Stromal cell of bone marrow (primary cell): ENCODE measurements at regions not wholly inside any gene's neighbourhood (a gene's known extent, or its start where the extent isn't known, plus 50 kb on each side); places are given as distances from the start of the nearest gene placed in this dataset.

Experiments
- DNase-seq: peaks from one replicate; pipeline ENCODE4 v3.0.0-alpha.2; 2012; ENCODE audit warnings: low read depth

DNA sequence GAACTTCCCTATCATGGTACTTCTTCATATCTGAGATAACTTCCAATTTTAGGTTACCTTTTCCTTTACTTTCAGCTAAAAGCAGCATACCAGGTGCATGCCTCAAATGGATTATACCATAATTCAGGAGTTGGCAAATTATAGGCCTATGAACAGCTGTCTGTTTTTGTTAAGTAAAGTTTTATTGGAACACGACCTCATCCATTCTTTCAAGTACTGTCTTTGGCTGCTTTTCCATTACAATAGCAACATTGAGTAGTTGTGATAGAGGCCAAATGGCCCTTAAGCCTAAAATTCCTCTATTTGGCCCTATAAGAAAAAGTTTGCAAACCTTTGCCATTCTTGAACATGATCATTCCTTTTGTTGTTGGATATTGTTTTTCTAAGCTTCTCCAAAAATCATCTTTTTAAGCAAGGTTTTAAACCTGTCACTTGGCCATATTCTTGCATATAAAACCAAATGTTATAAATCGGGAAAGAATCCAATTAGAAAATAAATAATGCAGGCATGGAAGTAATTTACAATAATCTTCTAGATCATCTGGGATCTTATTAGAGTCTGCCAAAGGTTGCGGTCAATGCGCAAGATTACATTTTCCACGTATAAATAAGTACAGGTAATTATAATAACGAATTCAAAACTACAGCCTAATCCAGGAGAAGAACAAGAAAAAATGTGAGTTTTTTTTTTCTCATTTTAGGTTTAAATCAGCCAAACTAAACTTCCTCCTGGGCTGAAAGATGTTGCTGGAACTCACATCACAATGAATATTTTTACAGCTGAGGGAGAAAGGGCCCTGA lies 226.5 kb upstream of the ANKRD55 start:
- DNase-seq = no peak

DNA sequence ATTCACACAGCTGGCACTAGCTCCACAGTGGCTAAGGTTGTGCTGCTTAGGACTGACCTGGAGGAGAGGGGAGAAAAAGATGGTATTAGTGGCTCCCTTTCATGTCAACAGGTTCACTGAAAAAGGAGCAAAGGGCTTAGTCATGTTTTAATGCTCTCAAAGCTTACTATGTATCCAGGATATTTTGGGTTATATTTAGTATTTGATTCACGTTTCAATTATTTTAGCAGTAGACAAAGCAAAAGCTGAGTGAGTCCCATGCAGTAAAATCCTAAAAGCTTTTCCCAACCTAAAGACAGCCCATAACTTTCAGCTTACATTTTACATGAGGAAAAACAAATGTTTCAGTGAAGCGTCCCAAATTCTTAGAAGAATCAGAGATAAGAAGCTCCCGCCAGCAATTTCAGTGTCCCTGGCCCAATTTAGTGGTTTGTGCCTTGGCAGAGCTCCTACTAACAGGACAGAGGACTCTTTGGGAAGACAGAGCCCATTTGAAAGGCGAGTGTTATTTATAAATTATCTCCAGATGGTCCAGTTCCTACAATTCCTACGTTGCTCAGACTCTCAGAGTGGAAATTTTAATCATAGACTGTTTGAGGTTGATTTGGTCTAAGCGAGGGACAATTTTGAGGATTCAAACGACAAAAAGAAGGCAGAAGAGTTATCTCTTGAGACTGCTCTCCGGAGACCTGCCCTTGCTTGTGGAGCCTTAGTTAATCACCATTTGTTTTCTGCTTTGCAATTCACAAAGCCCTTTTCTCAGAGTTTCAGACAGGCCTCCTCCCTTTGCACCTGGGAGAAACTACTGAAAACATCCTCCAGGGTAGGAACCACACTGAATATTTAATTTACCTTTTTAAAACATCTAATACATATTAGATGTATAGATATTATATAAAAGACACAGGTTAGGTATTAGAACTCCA lies 225.0 kb upstream of the ANKRD55 start:
- DNase-seq = no peak

- DNase-seq = no peak
Measured at GRCh38 chr5:56456002-56456401, 222.9 kb upstream of the ANKRD55 start.

- DNase-seq = no peak
Measured at GRCh38 chr5:56455417-56455816, 222.3 kb upstream of the ANKRD55 start.

GRCh38 chr5:56454219-56454862 lies 221.2 kb upstream of the ANKRD55 start:
- no peak for DNase-seq

DNA sequence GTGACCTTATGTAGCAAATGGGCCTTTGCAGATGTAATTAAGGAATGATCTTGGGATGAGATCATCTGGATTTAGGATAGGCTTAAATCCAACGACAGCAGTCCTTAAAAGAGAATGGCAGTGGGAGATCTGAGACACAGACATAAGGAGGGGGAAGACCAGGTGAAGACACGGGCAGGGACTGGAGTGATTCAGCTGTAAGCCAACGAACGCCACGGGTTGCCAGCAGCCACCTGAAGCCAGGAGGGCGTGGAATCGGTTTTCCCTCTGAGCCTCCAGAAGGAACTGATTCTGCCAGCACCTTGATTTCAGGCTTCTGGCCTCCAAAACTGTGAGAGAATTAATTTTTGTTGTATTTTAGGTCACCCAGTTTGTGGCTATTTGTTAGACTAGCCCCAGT lies 218.6 kb upstream of the ANKRD55 start:
- DNase-seq = no peak

DNA sequence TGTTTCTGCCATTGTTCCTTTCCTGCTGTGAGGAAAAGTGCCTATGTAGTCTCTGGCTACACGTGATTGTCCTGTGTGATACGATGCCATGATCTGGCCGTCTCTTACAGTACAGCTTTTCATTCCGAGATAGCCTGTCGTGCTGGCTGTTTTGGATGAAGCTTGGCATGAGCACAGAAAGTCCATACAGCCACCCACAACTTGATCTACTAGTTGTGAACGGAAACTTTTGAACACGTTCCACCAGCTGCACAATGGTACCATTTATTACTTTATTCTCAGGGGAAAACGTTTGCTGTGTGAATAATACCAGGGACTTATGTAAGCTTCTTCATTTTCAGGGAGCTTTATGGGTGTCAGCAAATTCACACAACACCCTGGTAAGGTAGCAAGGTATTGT lies 217.6 kb upstream of the ANKRD55 start:
- no peak for DNase-seq

DNA sequence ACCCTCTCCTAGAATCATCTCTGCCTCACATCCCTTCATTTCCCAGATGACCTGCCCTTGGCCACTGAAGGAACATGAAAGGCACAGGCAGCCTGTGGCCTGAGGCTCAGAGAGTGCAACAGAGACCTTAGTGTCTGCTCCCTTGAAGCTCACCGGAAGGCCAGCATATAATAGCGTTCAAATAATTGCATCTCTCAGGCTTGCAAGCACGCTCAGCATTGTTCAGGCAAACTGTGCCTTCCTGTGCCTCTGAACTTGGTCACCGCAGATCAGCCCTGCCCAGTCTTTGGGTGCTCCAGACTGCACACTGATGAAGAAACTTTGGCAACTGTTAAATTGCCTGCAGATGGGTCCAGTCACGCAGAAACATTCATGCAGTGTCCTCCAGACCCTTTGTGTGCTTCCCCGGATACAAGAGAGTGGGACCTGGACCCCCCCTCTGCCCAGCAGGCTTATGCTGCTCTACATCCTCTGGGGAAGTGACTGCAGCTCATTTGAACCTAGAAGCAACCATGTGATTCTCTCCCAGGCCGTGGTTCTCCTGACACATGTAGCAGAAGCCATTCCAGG lies 216.0 kb upstream of the ANKRD55 start:
- no peak for DNase-seq

DNA sequence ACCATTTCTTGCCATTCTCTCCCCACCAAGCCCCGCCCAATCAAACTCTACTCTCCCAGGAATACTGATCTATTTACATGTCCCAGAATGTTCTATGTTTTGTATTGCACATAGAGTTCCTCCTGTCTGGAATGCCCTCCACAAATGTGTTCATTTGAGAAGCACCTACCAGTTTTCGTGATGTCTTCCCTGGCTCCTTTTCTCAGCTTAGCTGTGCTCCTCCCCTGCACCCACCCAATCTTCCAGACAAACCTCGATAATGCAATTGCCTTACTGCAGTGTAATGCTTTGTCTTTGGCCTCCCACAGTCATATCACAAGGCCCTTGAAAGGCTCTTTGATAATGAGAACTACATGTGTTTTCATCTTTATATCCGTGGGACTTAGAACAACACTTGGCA lies 214.5 kb upstream of the ANKRD55 start:
- no peak for DNase-seq

DNA sequence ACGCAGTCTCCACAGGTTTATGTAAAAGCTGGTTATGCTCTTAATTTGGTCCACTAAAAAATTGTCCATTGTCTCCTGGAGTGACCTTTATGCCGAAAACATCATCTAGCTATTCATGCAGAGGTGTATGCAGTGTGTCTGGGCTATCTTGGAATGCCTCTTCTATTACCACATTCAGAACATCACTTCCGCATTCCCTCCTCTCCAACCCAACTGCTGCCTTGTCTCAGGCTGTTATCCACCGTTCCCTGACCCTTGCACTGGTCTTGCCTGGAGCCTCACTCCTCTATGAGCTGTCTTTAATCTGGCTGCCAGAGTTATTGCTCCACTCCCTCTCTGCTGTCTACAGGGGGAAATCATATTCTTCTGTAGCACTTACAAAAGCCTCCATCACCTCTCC lies 214.1 kb upstream of the ANKRD55 start:
- DNase-seq = no peak

- no peak for DNase-seq
Measured at GRCh38 chr5:56446728-56447127, 213.6 kb upstream of the ANKRD55 start.

DNA sequence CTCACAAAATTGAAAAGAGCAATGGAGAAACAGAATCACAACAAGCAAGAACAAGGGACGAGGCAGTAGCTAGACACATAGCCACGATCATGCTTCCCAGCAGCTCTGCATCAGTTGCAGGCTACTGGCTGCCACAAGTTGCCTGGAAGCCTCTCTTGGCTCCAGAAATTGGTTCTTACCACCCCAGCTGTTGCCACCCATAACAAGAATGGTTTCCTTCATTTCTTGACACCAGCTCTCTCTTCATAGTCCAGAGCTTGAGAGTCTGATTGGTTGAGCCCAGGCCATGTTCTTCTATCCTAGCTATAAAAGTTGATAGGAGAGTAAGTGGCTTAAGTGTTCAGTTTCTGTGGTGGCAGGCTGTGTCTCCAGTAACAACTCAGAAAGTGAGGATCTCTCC lies 210.7 kb upstream of the ANKRD55 start:
- no peak for DNase-seq

DNA sequence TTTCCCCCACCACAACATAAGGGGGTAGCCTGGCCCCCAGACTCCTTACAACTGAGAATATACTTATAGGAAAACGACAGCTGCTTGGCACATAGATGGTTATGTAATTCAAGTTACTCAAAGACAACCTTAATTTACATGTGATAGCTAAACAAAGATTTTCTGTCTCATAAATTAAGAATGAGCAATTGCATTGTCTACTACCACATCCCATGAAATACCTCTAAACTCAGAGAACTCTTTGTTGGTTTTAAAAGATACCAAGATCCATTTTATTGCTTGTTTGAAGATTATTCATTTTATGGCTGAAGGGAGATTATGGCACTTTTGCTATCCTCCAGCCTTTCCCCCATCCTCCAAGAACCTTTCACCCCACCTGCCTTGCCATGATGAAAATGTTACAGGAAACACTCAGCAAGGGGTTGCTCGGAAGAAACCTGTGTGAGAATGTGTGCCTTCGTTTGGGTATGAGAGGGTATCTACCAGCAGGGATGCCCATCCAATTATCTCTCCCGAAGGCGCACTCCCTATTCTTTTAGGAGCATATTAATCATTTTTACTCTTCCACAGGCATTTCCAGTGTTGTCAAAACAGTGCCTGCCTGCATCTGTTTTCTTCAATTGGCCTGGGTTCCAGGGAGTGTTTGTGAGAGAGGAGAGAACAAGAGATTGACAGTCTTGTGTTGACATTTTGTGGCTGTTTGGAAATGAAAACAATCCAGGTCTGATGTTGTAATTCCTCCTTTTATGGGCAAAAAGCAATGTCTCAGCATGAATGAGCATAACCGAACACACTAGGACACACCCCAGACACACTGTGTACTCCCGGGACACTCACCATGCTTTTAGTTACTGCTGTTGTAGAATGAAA lies 208.0 kb upstream of the ANKRD55 start:
- DNase-seq = peak; percentile 27

GRCh38 chr5:56434986-56435385 lies 201.9 kb upstream of the ANKRD55 start:
- no peak for DNase-seq

DNA sequence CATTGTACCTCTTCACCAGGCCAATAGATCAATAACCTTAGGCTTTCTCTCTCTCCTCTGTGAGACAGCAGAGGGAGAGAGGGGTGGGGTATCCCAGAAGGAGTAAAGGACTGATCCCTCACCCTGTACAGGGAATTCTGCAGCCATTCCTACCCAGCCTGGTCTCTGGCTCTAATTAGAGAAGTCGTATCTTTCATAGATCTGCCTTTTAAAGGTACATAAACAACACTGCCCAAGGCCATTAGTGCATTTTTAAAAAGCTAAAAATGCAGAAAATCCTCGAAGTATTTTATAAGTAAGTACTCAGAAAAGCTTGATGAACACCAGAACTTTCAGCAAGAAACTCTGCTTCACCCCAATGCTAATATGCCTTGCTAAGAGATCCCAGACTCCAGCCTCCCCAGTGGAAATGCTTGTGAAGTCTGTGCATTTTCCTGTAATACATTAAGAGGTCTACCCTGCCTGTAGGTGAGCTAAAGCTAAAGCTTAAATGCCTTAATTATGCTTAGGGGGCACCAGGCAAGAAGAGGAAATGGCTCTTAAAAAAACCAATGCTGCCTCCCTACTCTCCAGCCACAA lies 200.0 kb upstream of the ANKRD55 start:
- DNase-seq = no peak

DNA sequence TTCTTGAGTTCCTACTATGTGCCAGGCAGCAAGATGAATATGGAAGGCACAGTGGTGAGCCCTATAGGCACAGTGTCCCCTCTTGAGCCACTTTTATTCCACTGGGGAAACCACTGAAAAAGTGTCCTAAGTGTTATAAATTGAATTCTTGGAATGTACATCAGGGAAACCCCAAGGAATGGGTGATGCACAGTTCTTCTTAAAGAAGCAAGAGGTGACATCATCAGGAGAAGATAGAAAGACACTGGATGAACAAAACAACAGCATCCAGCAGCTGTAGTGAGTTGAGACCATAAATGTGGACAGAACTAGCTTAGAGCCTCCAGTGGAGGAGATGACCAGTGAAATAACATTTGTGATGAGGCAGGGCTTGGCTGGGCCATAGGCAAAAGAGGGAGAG lies 199.2 kb upstream of the ANKRD55 start:
- no peak for DNase-seq

GRCh38 chr5:56430422-56430821 lies 197.3 kb upstream of the ANKRD55 start:
- no peak for DNase-seq

GRCh38 chr5:56429110-56429561 lies 196.0 kb upstream of the ANKRD55 start:
- DNase-seq = no peak

GRCh38 chr5:56426693-56427092 lies 193.6 kb upstream of the ANKRD55 start:
- DNase-seq = no peak

DNA sequence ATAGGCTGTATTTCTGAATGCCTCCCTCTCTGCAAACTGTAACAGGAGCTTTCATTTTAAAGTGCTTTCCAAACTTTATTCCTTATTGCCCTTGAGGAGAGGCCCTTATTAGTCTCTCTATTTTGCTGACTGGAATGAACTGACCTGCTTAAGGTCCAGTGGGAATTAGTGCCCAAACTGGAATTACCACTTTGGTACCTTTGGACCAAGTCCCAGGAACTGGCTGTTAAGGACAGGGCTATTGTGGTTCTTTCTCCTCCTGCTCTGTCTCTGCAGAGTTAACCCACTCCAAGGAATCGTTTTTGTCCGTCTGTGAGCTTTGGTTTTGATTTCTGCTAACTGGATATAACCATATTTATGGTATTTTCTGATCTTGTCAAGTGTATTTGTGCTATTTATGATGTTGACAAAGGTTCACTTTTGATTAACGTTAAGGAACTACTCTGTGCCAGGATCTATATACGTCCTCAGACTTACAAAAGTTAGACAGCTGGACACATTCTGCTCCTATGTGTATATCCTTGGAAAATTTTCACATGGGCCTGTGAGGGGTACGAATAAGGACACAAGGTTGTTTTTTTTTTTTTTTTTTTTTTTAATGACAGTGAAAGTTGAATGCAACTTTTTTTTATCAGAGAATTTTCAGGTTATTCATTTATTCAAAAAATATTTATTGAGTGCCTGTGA lies 189.1 kb upstream of the ANKRD55 start:
- DNase-seq = no peak
